ENCODE measurements at regions not wholly inside any gene's neighbourhood (a gene's known extent, or its start where the extent isn't known, plus 50 kb on each side); places are given as distances from the start of the nearest gene placed in this dataset.

- Histone ChIP-seq H3K4me2 (ENCODE audit: low read length) (no peak overlapping the region), H4K20me1 (ENCODE audit: insufficient read depth, low read length) (peaks cover 9% of the 10 kb centered on the region), H3K9me2 (ENCODE audit: insufficient read depth, low read length) (no peaks in the 10 kb centered on the region), H3K79me2 (ENCODE audit: insufficient read depth, low read depth, low read length) (peaks cover 45% of the 10 kb centered on the region; the same call in 1 of the 2 replicates), H3K36me3 (ENCODE audit: insufficient read depth, low read length) (0 out of 2 replicates have a peak, but pooled peaks cover 3% of the 10 kb centered on the region), H3K9me3 (ENCODE audit: low read length) (no peaks in the 10 kb centered on the region), H3K27ac (ENCODE audit: low read depth, low read length, poor library complexity, severe bottlenecking) (no peak overlapping the region), H3K4me1 (ENCODE audit: insufficient read depth, low read length, poor library complexity, severe bottlenecking) (peaks cover 9% of the 10 kb centered on the region), H3K4me3 (ENCODE audit: low read depth, low read length, poor library complexity, severe bottlenecking) (no peak overlapping the region), H2AFZ (ENCODE audit: low read length) (no peak overlapping the region)
- ChIA-PET POLR2A (interaction anchor here (1.2 to 1.5 kb wide), 2 partner anchors 13 to 37 kb away, joined by 3 to 4 read pairs; no protein-coding TSS in a partner anchor), CTCF (ENCODE audit: unreplicated experiment) (no interaction called here)
- TF ChIP-seq CTCF (conservative IDR thresholded peaks at IDR 0.05; ENCODE audit: low read length) (no peak), EZH2phosphoT487 (IDR thresholded peaks at IDR 0.05; ENCODE audit: borderline replicate concordance, low read depth, low read length) (no peak)
- no TSS peak for BruUV-seq (replicated peaks)
- intact Hi-C loops (cut with micrococcal nuclease; ENCODE audit: unreplicated experiment) = no loop called here
- DNase-seq (ENCODE audit: low spot score) = no peak
Observed at GRCh38 chr5:124669300-124669648, 77.2 kb downstream of the ZNF608 start.

DNA sequence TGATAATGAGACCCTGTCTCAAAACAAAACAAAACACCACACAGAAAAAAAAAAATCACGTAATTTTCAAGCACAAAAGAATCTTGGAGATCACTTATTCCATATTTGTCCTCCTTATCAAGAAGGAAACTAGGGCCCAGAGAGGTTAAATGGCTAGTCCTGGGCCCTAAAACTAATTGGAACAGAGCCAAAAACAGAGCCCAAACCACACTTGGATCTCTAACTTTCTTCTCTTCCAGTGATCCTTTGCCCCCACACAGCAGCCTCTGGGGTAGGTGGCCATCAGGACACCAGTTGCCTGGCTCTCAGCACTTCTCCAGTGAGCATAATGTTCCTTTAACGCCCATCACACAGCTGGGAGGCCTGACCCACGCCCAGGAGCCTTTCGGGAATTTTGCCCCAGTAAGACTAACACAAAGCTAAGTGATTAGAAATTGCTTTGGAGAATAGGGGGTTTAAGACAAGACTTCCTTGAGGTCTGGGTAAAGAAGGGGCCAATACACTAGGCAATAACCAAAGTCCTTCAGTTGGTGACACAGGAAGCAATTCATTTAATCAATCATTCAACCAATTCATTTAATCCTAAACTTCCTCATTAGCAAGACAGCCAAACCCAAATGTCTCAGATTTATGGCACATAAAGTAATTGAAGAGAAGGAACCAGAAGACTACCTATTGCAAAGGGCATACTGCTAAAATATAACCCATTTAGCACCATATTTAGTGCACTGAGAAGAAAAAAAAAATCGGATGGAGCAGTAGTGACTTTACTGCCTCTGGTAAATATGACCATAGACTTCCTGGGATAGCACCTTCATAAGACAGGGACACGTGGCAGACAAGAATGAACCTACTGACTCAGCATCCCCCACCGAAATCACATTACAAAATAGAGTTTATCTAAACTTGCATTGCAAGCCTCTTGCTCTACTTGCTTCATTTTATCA, 77.8 kb downstream of the ZNF608 start:
- no TSS peak for BruUV-seq (replicated peaks)

More for the DNA sequence above, 77.8 kb downstream of the ZNF608 start:
- ChIA-PET CTCF (ENCODE audit: unreplicated experiment) (no interaction called here), POLR2A (interaction anchor here (0.8 kb wide), 1 partner anchor 49 kb away, joined by 3 read pairs; no protein-coding TSS in a partner anchor)
- TF ChIP-seq EZH2phosphoT487 (IDR thresholded peaks at IDR 0.05; ENCODE audit: borderline replicate concordance, low read depth, low read length) (no peak), CTCF (conservative IDR thresholded peaks at IDR 0.05; ENCODE audit: low read length) (no peak)
- no peak for DNase-seq (ENCODE audit: low spot score)
- intact Hi-C loops (cut with micrococcal nuclease; ENCODE audit: unreplicated experiment) = no loop called here
- Histone ChIP-seq H3K79me2 (ENCODE audit: insufficient read depth, low read depth, low read length) (peaks cover 43% of the 10 kb centered on the region; the same call in 1 of the 2 replicates), H3K36me3 (ENCODE audit: insufficient read depth, low read length) (0 out of 2 replicates have a peak, but pooled peaks cover 3% of the 10 kb centered on the region), H3K9me2 (ENCODE audit: insufficient read depth, low read length) (no peaks in the 10 kb centered on the region), H3K27ac (ENCODE audit: low read depth, low read length, poor library complexity, severe bottlenecking) (no peak overlapping the region), H3K9me3 (ENCODE audit: low read length) (no peaks in the 10 kb centered on the region), H2AFZ (ENCODE audit: low read length) (no peak overlapping the region), H3K4me3 (ENCODE audit: low read depth, low read length, poor library complexity, severe bottlenecking) (no peak overlapping the region), H3K4me2 (ENCODE audit: low read length) (no peak overlapping the region), H4K20me1 (ENCODE audit: insufficient read depth, low read length) (peaks cover 9% of the 10 kb centered on the region), H3K4me1 (ENCODE audit: insufficient read depth, low read length, poor library complexity, severe bottlenecking) (peaks cover 9% of the 10 kb centered on the region)
